Renal cortical epithelial cell (primary cell): ENCODE measurements at regions not wholly inside any gene's neighbourhood (a gene's known extent, or its start where the extent isn't known, plus 50 kb on each side); places are given as distances from the start of the nearest gene placed in this dataset.

Source experiments
- DNase-seq: peaks from one replicate; pipeline ENCODE4 v3.0.0-alpha.2; 2011; ENCODE audit warnings: low read depth

DNA sequence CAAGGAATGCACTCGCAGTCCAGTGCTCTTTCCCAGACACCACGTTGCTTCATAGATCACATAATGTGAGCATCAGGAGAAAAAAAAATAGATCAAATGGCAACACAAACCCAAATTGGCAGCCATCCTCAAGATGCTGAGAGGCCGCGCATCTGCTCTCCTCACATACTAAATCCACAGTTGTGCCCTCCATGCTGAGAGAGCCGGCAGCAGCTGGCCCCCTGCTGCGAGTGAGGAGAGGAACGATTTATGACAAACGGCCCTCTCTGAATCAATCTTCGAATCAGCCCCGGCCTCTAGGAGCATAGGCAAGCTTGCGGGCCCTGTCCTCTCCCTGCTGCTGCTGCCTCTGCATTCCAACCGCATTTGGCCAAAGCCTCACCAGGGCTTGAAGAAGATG is 159.9 kb upstream of the TENM4 start:
- no peak for DNase-seq

DNA sequence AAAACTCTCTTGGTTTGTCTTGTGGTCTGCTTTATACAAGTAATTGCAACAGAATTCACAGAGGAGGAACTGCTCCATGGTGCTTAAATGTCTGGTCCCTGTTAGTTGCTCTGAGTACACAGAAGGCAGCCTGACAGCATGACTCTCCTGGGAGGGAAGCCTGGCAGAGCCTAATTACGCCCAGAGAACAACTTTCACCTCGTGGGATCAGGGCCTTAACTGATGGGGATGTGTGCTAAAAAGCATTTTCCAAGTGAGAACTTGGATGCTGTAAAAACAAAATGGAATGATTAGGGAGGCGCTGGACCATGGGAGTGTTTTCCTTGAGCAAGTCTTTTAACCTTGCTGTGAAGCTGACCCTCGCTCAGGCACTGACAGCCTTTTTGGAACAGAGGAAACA is 154.0 kb upstream of the TENM4 start:
- peak; percentile 40 for DNase-seq

DNA sequence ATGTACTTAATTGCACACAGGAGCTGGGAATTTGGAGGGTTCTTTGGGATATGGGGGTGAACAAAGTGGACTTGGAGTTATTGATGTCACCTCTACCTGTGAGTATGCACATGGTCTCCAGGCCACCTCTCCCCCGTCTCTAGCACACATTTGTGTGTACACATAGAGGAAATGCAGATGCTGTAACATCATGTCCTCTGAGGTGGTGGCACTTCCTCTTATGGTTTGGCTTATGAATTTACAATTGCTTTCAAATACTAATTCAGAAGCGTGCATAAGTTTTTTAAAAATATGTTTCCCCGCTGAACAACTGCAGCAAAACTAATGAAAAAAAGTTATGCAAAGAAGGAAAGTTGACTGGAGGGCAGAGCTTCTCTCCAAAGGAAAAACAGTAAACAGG is 152.0 kb upstream of the TENM4 start:
- DNase-seq = no peak

DNA sequence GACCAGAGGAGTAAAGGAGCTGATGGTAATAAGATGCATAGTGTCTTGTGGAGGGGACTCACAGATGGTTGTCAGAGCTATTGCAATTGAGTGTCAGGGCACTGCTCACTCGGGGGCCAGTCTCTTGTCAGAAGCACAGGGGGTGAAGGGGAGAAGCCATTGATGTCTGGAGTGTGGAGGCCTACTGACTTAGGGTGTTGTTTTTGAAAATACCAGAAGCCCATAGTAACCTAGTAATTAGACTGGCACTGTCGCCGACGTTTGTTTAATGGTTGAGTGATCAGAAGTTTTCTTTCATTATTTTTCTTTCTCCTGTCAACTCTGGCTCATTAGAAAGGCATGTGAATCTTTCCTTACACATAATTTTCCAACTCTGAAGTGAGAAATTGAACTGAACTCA is 151.6 kb upstream of the TENM4 start:
- peak; percentile 79 for DNase-seq

DNA sequence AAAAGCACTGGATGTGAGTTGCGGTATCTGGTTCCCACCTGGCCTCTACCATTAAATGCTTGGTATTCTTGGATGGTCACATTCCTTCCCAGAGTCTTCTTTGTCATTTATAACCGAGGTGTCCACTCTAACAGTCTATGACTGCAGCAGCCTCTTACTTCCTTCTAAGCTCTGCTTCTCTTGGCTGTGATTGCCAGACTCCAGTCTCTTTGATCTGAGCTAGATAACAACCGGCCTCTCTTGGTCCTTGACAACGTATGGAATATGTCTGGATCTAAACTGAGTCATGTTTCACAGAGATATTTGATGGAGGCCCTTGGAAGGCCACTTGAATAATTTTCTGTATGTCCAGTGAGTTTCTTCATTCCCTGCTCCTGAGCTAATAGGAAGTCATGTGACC is 141.6 kb upstream of the TENM4 start:
- DNase-seq = no peak

DNA sequence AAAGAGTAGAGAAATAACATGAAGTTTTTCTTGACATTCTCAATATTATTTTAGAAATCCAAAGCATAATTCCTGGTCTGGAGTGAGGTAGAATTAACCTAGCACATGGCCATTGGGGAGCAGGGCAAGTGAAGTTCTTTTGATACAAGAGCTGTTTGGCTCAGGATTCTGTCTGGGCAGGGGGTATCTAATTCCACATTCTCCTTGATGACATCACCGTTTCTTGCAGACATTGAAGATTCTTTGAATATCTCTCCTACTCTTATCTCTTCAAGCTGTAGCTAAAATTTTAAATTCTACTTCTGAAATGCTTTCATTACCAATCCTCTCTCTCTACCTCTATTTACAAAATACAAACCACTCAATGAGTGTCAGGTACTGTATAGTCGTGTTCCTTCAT is 138.2 kb upstream of the TENM4 start:
- DNase-seq = no peak

DNA sequence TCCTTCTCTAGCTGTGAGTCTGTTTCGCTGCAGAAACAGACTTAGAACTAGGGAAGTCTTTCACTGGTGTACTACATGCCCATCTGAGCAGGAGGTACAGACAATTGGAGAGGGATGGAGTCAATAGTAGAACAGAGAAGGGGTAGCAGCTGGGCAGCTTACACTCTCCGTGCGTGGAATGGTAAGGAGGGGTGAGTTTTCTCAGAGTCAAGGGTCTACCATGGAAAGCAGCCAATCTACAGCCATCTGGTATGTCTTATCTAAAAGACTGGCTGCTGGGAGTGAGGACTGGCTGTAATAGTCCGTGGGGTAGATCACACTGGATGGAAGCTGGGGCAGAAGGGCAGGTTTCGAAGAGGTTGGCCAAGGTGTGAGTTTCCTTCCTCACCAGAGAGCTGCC is 137.3 kb upstream of the TENM4 start:
- no peak for DNase-seq

DNA sequence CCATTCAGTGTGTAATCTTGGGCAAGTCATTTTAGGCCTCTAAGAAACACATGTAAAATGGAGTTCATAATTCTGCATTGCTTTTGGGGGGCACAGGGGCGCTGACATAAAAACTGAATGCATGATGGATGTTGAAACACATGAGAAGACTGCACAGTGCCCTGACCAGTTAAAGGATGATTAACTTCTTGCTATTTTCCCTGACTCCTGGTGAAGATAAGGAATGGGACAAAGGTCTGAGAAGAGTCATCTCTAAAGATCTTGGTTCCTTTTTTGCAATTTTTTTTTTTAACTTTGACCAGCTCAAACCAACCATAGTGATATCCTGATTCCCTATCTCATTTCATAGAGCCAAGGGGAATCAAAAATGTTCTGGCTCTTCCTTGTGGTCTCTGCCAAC is 134.9 kb upstream of the TENM4 start:
- no peak for DNase-seq

DNA sequence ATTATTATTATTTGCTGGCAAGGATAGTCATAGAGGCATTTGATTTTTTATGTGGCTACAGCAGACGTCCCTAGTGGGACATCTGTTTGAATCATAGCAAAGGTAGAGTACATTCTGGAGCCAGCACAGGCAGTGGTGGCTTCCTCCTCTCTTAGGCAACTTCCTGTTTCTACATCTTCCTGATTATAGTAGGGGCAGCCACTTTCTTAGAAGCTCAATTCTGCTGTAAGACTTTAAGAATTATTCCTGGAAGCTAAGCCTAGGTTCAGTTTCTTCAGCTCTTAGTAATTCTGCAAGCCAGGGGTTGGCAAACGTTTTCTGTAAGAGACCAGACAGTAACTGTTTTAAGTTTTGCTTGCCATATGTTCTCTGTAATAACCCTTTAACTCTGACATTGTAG is 129.3 kb upstream of the TENM4 start:
- no peak for DNase-seq

DNA sequence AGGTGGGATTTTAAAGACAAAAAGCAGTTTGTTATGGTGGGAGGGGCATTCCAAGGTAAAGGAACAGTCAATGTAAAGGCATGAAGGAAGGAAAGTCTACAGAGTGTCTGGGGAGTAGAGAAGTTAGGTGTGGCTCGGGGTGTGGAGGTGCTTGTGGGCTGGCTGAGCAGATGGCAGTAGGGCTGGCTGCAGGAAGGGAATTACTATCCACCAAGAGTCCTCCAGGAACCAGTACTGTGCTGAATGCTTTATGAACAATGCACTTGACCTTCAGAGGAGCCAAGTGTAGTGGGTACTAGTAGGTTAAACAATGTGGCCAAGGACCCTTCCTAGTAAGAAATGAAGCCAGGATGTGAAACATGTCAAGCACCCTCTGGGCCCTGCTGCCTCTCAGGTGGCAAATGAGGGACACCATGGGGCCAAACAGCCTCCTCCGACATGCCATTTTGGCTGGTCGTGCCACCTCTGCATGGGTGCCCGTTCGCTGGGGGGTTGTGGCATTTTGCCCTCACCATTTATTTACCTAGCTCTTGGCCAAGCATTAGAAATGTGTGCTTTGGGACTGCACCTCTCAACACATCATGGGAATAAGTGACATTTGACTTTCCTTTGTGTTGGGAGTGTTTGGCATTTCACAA is 123.6 kb upstream of the TENM4 start:
- DNase-seq = no peak

DNA sequence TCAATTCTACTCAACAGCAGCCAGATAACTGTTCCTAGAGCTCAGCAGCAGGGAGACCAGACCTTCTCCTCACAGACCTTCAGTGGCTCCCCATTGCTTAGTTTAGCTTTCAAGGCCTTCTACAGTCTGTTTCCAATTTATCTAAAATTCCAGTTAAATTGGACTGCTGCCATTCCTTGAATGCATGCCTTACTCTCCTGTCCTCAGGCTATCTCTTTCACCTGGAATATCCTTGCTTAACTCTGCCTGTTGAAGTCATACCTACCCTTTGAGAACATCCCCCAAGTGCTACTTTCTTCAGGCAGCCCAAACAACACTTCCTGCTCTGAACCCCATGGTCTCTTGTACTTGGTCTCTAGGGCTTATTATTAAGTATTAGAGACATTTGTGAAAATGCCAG is 120.7 kb upstream of the TENM4 start:
- DNase-seq = no peak

DNA sequence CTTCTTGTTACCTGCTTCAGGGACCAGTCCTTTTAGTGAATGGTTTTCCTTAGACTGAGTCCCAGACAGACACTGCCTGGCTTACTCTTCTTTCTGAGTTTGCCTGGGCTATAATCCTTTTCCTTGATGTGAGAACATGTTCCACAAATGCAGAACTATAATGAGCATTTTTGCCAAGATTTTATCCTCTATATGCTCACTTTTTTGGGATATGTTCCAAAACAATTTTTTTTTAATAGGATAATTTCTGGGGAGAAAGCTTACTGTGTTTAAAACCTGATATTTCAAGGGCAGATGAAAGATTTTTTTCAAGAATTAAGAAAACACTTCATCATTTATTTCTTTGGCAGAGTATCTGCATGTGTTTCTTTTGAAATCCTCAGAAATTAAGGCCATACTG is 110.0 kb upstream of the TENM4 start:
- DNase-seq = no peak

DNA sequence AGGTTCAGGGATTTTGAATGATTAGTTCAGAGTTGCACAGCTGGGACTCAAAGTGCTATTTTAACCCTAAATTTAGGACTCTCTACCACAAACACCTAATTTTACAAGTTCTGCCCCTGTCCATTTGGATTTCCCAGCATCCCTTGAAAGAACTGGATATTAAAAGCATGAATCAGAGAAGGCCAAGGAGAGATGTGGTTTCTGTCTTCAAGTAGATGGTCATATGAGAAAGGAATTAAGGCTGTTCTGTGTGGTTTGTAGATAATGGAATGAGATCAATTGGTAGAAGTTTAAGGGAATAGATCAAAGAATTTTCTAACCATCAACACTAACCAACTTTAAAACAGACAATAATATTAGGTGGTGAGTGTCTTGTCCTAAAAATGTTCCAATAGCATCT is 106.4 kb upstream of the TENM4 start:
- DNase-seq = peak; percentile 14

DNA sequence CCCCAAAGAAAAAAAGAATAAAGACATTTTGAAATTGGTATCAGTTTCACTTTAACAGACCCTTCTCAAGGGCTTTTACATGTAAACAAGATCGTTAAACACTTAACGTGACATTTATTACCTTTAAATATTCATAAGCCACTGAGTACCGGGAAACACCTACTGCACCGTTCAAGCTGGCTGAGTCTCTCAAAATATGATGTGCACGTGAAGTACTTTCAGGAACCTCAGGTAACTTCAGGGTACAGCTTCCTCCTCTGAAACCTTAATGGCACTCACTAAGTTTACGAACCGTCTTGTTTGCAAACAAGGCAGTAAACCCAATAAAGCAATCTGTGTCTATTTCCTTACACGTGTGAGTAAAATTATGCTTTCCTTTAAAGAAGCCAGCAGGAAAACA is 105.5 kb upstream of the TENM4 start:
- DNase-seq = peak; percentile 75

DNA sequence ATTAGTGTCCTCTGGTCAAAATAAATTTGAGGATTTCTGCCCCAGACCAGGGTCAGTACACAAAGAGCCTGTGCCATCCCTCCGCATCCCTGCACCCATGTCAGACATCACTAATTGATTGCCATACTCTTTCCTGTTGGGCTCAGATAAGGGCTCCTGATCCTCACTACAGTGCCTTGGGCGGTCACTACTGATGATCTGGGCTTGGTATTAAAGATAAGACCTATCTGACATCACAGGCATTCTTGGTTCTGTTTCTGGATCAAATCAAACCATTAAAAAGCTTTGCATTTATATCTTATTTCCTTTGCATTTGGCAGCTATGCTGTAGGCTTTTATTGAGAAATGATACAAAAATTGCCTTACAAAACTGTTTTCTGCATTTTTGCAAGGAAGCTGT is 103.5 kb upstream of the TENM4 start:
- no peak for DNase-seq

DNA sequence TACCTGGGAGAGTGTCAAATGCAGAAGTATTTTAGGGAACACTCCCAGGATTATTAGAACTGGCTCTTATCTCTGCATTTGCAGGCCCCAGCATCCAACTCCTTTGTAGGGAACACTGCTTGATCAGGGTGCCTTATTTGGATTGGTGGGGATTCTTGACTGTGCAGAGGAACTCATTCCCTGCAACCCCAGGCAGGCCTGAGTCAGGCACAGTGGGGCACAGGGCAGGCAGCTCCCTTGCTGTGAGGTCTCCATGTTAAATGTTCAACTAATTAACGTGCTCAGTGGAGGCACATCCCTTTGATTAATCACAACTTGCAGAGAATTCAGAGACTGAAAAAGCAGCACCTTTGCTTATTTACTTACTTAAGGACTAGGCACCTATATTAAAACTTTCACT is 102.3 kb upstream of the TENM4 start:
- DNase-seq = no peak

DNA sequence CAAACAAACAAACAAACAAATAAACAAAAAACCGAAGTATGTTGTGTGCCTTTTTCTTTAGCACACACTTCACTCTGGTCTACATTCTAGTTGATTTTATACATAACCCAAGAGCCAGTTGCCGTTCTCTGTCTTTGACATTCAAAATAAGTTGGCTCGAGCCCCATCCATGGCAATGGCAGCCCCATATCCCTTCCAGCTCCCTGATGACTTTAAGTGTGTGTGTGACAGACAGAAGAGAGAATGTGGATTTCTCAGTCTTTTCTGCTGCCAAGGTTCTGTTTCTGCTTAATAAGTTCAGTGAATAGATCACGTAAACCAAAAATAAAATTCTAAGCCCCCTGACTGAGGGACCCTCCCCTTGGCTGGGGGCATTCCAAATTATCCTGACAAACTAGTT is 100.6 kb upstream of the TENM4 start:
- no peak for DNase-seq

DNA sequence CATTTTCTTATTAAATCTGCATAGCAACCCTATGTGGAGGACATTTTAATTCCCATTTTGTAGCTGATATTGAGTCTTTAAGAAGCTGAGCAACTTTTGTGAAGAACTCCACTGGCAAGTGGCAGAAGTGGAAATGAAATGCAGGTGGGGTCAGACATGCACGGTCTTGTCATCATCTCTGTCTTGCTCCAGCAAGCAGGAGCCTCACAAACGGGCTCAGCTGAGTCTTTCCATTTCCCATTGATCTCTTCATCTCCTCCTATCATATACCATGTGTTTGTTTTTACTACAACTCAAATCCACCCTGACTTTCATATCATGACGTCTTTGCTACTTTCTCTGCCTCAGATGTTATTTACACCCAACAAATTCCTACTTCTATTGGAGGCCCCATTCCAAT is 97.9 kb upstream of the TENM4 start:
- DNase-seq = no peak

DNA sequence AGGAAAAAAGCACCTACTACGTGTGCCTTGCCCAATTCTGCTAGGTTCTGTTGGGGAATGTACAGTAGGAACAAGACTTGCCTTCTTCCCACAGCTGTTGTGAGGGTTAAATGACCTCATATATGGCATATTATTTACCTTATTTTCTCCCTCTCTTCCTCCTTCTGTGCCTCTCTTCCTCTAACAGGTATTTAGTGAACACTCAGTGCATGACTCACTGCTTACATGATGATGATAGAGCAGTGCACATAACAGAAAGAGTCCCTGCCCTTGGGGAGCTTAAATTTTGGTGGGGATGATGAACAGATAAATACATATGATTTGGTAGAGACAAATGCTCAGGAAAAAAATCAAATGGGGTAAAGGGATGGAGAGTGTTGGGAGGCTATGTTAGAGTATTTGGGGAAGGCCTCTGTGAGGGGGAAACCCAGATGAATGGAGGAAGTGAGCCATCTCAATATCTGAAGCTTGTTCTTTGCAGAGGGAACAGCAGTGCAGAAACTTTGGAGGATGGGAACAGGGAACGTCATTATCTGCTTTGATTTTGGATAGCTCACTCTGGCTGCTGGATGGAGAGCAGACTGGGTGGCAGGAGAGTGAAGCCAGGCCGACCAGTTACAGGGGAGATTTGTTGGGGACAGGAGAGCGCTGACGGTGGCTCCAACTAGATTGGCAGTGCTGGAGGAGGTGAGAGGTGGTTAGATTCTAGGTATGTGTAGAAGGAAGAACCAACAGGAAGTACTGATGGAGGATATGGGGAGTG is 95.5 kb upstream of the TENM4 start:
- DNase-seq = peak; percentile 11

DNA sequence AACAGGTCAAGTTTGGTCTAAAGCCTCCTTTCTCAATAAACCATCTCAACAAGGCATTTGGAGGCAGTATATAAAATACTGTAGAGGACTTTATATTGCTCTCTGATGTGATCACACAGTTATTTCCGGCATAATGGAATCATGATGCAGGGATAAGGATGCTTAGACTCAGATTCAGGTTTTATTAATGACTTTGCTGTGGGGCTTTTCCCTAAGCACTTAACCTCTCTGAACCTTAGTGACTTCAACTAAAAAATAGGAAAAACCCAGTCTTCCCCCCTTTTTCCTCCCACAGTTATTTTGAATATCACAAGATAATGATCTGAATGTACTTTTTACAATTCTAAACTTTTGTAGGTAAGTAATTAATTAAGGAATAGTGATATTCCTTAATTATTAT is 94.8 kb upstream of the TENM4 start:
- no peak for DNase-seq

DNA sequence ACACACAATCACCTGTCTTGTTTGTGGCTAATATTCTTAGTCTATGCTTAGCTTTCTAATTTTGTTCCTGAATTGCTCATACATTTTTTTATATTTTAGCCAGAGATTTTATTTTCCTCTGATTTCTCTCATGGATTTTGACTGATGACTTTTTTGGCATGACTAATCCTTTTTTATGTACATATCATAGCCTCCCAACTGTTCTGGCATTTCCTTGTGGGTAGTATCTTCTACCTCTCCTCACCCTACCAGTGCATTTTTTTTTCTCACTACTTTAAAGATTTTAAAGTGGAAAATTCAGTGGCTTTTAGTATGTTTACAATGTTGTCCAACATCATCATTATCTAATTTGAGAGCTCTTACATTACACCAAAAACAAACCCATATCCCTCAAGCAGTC is 84.4 kb upstream of the TENM4 start:
- DNase-seq = no peak

DNA sequence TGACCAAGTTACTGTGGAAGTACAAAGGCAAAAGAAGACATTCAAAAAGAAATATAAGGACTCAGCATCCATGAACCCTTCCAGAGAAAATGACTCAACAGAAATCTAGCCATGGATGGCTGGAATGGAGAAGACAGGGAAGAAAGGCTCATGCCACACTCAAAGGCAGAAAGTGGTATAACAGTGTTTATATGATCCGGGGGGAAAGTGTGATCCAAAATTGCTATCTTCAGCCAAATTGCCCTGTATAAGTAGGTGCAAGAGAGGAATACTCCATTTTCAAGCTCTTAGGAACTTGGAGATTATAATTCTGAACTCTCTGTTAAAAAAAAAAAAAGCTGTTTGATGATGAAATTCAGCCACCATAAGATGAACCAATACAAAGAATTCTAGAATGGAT is 81.8 kb upstream of the TENM4 start:
- no peak for DNase-seq

DNA sequence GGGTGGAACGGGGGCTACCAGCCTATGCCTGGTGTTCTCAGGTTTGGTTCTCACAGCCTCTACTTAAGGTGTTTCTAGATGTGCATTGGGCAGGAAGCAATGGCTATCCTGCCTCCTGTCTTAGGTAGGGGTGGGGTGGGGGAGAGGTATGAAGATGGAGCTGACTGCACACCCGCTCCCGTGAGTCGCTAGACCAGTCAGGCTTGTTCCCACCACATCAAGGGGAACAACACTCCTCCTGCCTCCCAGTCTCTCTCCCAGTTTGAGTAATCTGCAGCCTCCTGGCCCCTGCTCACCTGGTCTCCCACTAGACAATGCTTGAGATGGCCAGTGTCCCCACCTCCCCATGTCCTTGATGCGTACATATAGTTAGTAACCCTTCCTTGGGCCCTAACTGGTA is 79.3 kb upstream of the TENM4 start:
- DNase-seq = no peak

DNA sequence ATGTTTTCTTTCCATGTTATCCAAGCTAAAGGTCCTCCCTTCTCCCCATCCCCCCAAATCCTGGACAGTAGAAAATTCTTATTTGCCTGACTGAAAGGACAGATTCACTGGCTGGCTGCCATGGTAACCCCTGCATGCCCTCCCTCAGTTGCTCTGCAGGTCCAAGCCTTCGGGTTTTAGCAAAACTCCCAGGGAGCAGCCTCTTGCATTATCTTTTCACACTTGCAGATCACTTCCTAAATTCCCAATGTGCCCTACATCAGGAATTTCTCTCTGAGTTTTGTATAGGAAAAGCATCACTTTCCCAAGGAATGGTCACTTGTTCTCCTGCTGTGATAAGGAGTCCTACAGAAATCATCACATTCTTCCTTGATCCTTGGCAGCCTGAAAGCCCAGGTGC is 75.0 kb upstream of the TENM4 start:
- DNase-seq = no peak
